Endothelial cell of umbilical vein (primary cell): ENCODE measurements at regions not wholly inside any gene's neighbourhood (a gene's known extent, or its start where the extent isn't known, plus 50 kb on each side); places are given as distances from the start of the nearest gene placed in this dataset.

Experiments used
- BruUV-seq: library from RNA; stranded (reverse); fragments of 400-500 nt; replicated peaks from 2 replicates; lab custom pipeline; 2021; lab: Mats Ljungman, UMichigan
- CTCF ChIA-PET: fragments of 300-600, 350-600 bp; sonication (Branson Sonifier 250); formaldehyde crosslinking; loops from one replicate; lab custom pipeline; 2021; ENCODE audit warnings: antibody characterized with exemption, inconsistent platforms; lab: Charles Lee
- POLR2A ChIA-PET: fragments of 300-600, 350-600 bp; sonication (Branson Sonifier 250); formaldehyde crosslinking; loops from one replicate; lab custom pipeline; 2021; ENCODE audit warnings: antibody characterized with exemption, inconsistent platforms; lab: Charles Lee
- DNase-seq: peaks from one replicate; pipeline ENCODE4 v3.0.0-alpha.2; 2011; ENCODE audit warnings: low read depth, low spot score
- FAIRE-seq: peaks from 2 replicates; lab custom pipeline; 2011; peaks lifted over from hg19 to GRCh38; lab: Jason Lieb, UNC
- H2AFZ ChIP-seq: 2 replicates; pipeline ENCODE4 v1.6.0; 2012; ENCODE audit warnings: low read depth, low read length, control low read depth, inconsistent platforms
- H3K27ac ChIP-seq: 2 replicates; pipeline ENCODE4 v1.5.1; 2011; ENCODE audit warnings: low read depth, mild to moderate bottlenecking, control low read depth, low read length, moderate library complexity; ENCODE audit not compliant: insufficient read depth
- H3K27me3 ChIP-seq, 2 experiments: 2 replicates each; pipeline versions ENCODE4 v1.6.0 to v1.6.1; 2011; ENCODE audit warnings: low read length in 2 of 2, mixed read lengths in 1 of 2; ENCODE audit not compliant: control insufficient read depth in 2 of 2, insufficient read depth in 2 of 2
- H3K36me3 ChIP-seq, 2 experiments: 2 replicates in 1 of 2; 3 replicates in 1 of 2; pipeline ENCODE4 v1.5.1; 2011; ENCODE audit warnings: low read length in 2 of 2, mild to moderate bottlenecking in 1 of 2, moderate library complexity in 1 of 2; ENCODE audit not compliant: control insufficient read depth in 2 of 2, insufficient read depth in 2 of 2; ENCODE audit errors: extremely low read depth in 1 of 2
- H3K4me1 ChIP-seq: 3 replicates; pipeline ENCODE4 v1.5.1; 2011; ENCODE audit warnings: mild to moderate bottlenecking, low read length; ENCODE audit not compliant: control insufficient read depth, insufficient read depth; ENCODE audit errors: extremely low read depth
- H3K4me2 ChIP-seq: 2 replicates; pipeline ENCODE4 v1.6.1; 2011; ENCODE audit warnings: low read length, control low read depth, mixed read lengths; ENCODE audit not compliant: insufficient read depth
- H3K4me3 ChIP-seq, 3 experiments: fragments of 200-600 bp in 1 of 3; sonication (generic), shearing (Covaris generic) in 1 of 3; replicated peaks in 1 of 3; 2 replicates each; pipeline ENCODE4 v1.5.1; 2011 to 2016; ENCODE audit warnings: control low read depth in 3 of 3, low read length in 3 of 3, mild to moderate bottlenecking in 2 of 3, inconsistent platforms in 1 of 3, low read depth in 1 of 3, moderate library complexity in 1 of 3; ENCODE audit not compliant: insufficient read depth in 1 of 3
- H3K79me2 ChIP-seq: 2 replicates; pipeline ENCODE4 v1.6.0; 2012; ENCODE audit warnings: low read length, inconsistent platforms; ENCODE audit not compliant: control insufficient read depth, insufficient read depth
- H3K9ac ChIP-seq: replicated peaks from 2 replicates; pipeline ENCODE3; 2011; ENCODE audit warnings: low read length, control low read depth; ENCODE audit not compliant: insufficient read depth; ENCODE audit errors: extremely low read depth
- H3K9me1 ChIP-seq: replicated peaks from 3 replicates; pipeline ENCODE4 v1.6.0; 2011; ENCODE audit warnings: mild to moderate bottlenecking, low read length; ENCODE audit not compliant: control insufficient read depth, insufficient read depth; ENCODE audit errors: extremely low read depth
- H3K9me3 ChIP-seq: replicated peaks from 2 replicates; pipeline ENCODE4 v1.5.1; 2012; ENCODE audit warnings: low read length, inconsistent platforms; ENCODE audit not compliant: control insufficient read depth, insufficient read depth
- H4K20me1 ChIP-seq: replicated peaks from 2 replicates; pipeline ENCODE3; 2011; ENCODE audit warnings: mild to moderate bottlenecking, low read length; ENCODE audit not compliant: control insufficient read depth, insufficient read depth; ENCODE audit errors: extremely low read depth
- CTCF ChIP-seq, 2 donors: IDR thresholded peaks; 1 replicate in 1 of 2; 2 replicates in 1 of 2; pipeline ENCODE4 v1.5.1; 2011; ENCODE audit warnings: low read length in 2 of 2, mild to moderate bottlenecking in 2 of 2, moderate library complexity in 2 of 2, control low read depth in 1 of 2, inconsistent platforms in 1 of 2, low read depth in 1 of 2; ENCODE audit not compliant: insufficient read depth in 1 of 2; ENCODE audit errors: extremely low read depth in 1 of 2
- EZH2 ChIP-seq: IDR thresholded peaks from 2 replicates; pipeline ENCODE4 v1.6.1; 2012; ENCODE audit warnings: borderline replicate concordance, low read depth, mild to moderate bottlenecking, moderate library complexity, low read length, inconsistent platforms; ENCODE audit not compliant: severe bottlenecking
- FOS ChIP-seq: IDR thresholded peaks from 2 replicates; pipeline ENCODE4 v1.6.1; 2011; ENCODE audit warnings: mild to moderate bottlenecking, low read length, moderate library complexity, borderline replicate concordance; ENCODE audit not compliant: insufficient read depth
- GATA2 ChIP-seq: IDR thresholded peaks from 2 replicates; pipeline ENCODE4 v1.7.0; 2011; ENCODE audit warnings: low read depth, mild to moderate bottlenecking, moderate library complexity, mixed read lengths, low read length; ENCODE audit not compliant: insufficient read length, insufficient read depth
- JUN ChIP-seq: IDR thresholded peaks from 2 replicates; pipeline ENCODE4 v1.6.1; 2011; ENCODE audit warnings: borderline replicate concordance, low read depth; ENCODE audit not compliant: insufficient read length, insufficient read depth
- MYC ChIP-seq: IDR thresholded peaks from one replicate; pipeline ENCODE4 v1.6.1; 2011; ENCODE audit warnings: mild to moderate bottlenecking, low read depth, low read length
- POLR2A ChIP-seq: IDR thresholded peaks from 2 replicates; pipeline ENCODE4 v1.6.1; 2012; ENCODE audit warnings: low read depth, mild to moderate bottlenecking, control low read depth, low read length
- POLR2AphosphoS5 ChIP-seq: IDR thresholded peaks from 2 replicates; pipeline ENCODE4 v1.6.1; 2012; ENCODE audit warnings: low read depth, mild to moderate bottlenecking, control low read depth, low read length, moderate library complexity; ENCODE audit not compliant: insufficient read depth
- dilution Hi-C: fragments of 300-500 bp; cut with MboI; formaldehyde crosslinking; loops from one replicate; pipeline ENCODE4 v1.15.0; 2019; ENCODE audit warnings: low sequenced_read_pairs; ENCODE audit not compliant: extremely low pct_ligation_motif_present
- intact Hi-C: fragments of 100-400 bp; cut with micrococcal nuclease; formaldehyde crosslinking; loops from one replicate; pipeline ENCODE4 v1.10.0; 2022
- TF ChIP-seq, protein P1 (sequence below): IDR thresholded peaks from 2 replicates; pipeline ENCODE4 v1.6.1; 2011; ENCODE audit not compliant: insufficient read depth, insufficient read length

DNA sequence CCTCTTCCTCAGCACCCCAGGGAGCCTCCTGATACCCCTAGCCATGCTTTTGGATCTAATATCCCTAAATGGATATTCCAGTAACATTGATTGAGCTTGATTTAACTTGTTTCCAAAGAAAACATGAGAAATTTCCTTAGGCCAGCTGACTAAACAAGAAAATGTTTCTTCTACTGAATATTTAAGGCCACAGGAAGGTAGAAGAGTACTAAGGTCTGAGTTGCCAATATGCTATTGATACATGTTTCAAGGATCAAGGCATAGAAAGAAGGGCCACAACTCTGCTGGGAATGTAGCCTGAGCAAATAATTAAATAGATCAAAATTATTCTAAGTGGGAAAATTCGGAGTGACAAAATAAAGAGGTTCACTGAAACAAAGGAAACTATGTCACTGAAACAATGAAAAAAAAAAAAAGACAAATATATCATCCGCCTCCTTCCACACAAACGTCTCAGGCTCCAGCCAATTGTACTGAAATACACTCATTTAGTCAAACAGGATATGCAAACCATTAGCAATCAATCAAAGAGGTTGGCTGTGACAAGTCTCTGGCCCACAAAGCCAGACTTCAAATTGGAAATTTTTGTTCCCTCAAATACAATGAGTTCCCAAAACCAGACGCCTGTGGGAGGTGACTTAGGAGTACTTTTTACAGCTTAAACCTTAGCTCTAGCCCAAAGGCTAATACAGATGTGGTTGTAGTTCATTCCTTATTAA is 396.2 kb downstream of the HTR7 start:
- Histone ChIP-seq H3K36me3 (no peaks in the 10 kb centered on the region), H3K9ac (no peak overlapping the region), H3K4me1 (peaks cover 3% of the 10 kb centered on the region), H3K9me3 (no peaks in the 10 kb centered on the region), H3K9me1 (no peaks in the 10 kb centered on the region), H3K4me3 (no peak overlapping the region), H4K20me1 (no peaks in the 10 kb centered on the region), H3K27me3 (peaks cover 2 to 8% of the 10 kb centered on the region in 2 experiments), H3K4me2 (no peak overlapping the region), H3K27ac (no peak overlapping the region), H3K79me2 (no peaks in the 10 kb centered on the region), H2AFZ (no peak overlapping the region)
- BruUV-seq: no TSS peak
- TF ChIP-seq JUN (no peak), CTCF (IDR thresholded peaks at IDR 0.05; ENCODE audit: extremely low read depth in 1 of 2, insufficient read depth in 1 of 2, low read depth in 1 of 2, low read length in 2 of 2) (no peak), MYC (no peak), GATA2 (no peak), FOS (no peak), EZH2 (no peak), POLR2AphosphoS5 (no peak), POLR2A (no peak)
- TF ChIP-seq, protein P1, sequence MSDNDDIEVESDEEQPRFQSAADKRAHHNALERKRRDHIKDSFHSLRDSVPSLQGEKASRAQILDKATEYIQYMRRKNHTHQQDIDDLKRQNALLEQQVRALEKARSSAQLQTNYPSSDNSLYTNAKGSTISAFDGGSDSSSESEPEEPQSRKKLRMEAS: no peak
- no peak for FAIRE-seq
- POLR2A ChIA-PET: no interaction called here
- CTCF ChIA-PET: interaction anchor here (1.0 to 1.4 kb wide), 3 partner anchors 9 to 313 kb away, joined by 3 read pairs; no protein-coding TSS in a partner anchor
- DNase-seq: peak; percentile 72
- intact Hi-C loops (loop anchor here (1.0 to 5.0 kb wide), 2 partner anchors 13 to 44 kb away; no protein-coding TSS in a partner anchor), dilution Hi-C loops (no loop called here)
